Stomach (tissue), 8 donors: ENCODE measurements at regions not wholly inside any gene's neighbourhood (a gene's known extent, or its start where the extent isn't known, plus 50 kb on each side); places are given as distances from the start of the nearest gene placed in this dataset.

Experiments used
- DNase-seq, 2 donors: peaks; one replicate each; pipeline versions ENCODE4 v3.0.0 to v3.0.0-alpha.2; 2013 to 2019
- H3K27ac ChIP-seq, 5 donors: fragments of 200-600 bp in 4 of 5; sonication (generic) in 4 of 5; one replicate each; pipeline ENCODE4 v1.5.1; 2013 to 2019; ENCODE audit warnings: mild to moderate bottlenecking in 1 of 5, moderate library complexity in 1 of 5
- H3K27me3 ChIP-seq, 3 donors: fragments of 200-600 bp; sonication (generic); one replicate each; pipeline ENCODE4 v1.5.1; 2017 to 2019; ENCODE audit warnings: mixed run types in 1 of 3
- H3K36me3 ChIP-seq, 4 donors: fragments of 200-600 bp; sonication (generic); 1 replicate in 3 of 4; 2 replicates in 1 of 4; pipeline ENCODE4 v1.5.1; 2016 to 2019
- H3K4me1 ChIP-seq, 4 donors: fragments of 200-600 bp; sonication (generic); one replicate each; pipeline ENCODE4 v1.5.1; 2016 to 2019
- H3K4me3 ChIP-seq, 4 donors: fragments of 200-600 bp; sonication (generic) in 3 of 4; one replicate each; pipeline ENCODE4 v1.5.1; 2016 to 2019; ENCODE audit warnings: mild to moderate bottlenecking in 1 of 4
- H3K9me3 ChIP-seq, 4 donors: fragments of 200-600 bp; sonication (generic); one replicate each; pipeline ENCODE4 v1.5.1; 2016 to 2019
- CTCF ChIP-seq, 7 experiments: fragments of 450-650 bp in 4 of 7; fragments of 200-600 bp in 3 of 7; sonication (generic) in 3 of 7; IDR thresholded peaks; one replicate each; pipeline ENCODE4 v1.5.1; 2016 to 2019; ENCODE audit warnings: antibody characterized with exemption in 7 of 7, control low read depth in 2 of 7, mild to moderate bottlenecking in 1 of 7
- EP300 ChIP-seq: sonication (generic); formaldehyde crosslinking; IDR thresholded peaks from one replicate; pipeline ENCODE4 v1.6.1; 2017; ENCODE audit warnings: antibody characterized with exemption
- POLR2A ChIP-seq, 4 donors: fragments of 450-650 bp; IDR thresholded peaks; one replicate each; pipeline ENCODE4 v1.6.1; 2016; ENCODE audit warnings: antibody characterized with exemption in 4 of 4, control low read depth in 2 of 4, mild to moderate bottlenecking in 1 of 4, moderate library complexity in 1 of 4
- POLR2AphosphoS5 ChIP-seq, 3 donors: sonication (generic); formaldehyde crosslinking; IDR thresholded peaks; one replicate each; pipeline ENCODE4 v1.6.1; 2016; ENCODE audit warnings: antibody characterized with exemption in 3 of 3
- WGBS, 5 donors: extraction: QIAGEN DNeasy Blood & Tissue Kit in 3 of 5; methylation state at CpG; one replicate each; pipeline versions ENCODE4 v1.1.5 to v1.1.7; 2013 to 2018; 5-methylcytosine and 5-hydroxymethylcytosine counted together
- intact Hi-C: fragments of 100-400 bp; cut with DNase I; formaldehyde crosslinking; loops from one replicate; pipeline ENCODE4 v1.15.1; 2023; ENCODE audit warnings: low total_unique reads
- donor health status: healthy with polysubstance abuse.
- donor health status: Bipolar disorder and iron deficiency.
- donor health status: healthy.

GRCh38 chr3:102102394-102102793 lies 253.1 kb downstream of the NFKBIZ start:
- 22 to 55% (median 36%) methylated on average over 3 of the region's 3 CpGs for WGBS, 5 donors
- DNase-seq = no peak

GRCh38 chr3:102104033-102104432 lies 254.7 kb downstream of the NFKBIZ start:
- no peaks in the 10 kb centered on the region for H3K27me3 ChIP-seq

More at GRCh38 chr3:102102394-102102793, 253.1 kb downstream of the NFKBIZ start:
- intact Hi-C loops = no loop called here
- Histone ChIP-seq H3K36me3 (no peaks in the 10 kb centered on the region), H3K27me3 (no peaks in the 10 kb centered on the region), H3K27ac (no peak overlapping the region), H3K4me1 (peaks cover 0 to 3% (median 0%) of the 10 kb centered on the region in 4 donors), H3K4me3 (no peak overlapping the region), H3K9me3 (peaks cover 0 to 1% (median 0%) of the 10 kb centered on the region in 4 donors)
- TF ChIP-seq CTCF (IDR thresholded peaks at IDR 0.05) = no peak
- TF ChIP-seq POLR2AphosphoS5 (IDR thresholded peaks at IDR 0.05) = no peak
- no peak for TF ChIP-seq EP300
- TF ChIP-seq POLR2A (IDR thresholded peaks at IDR 0.05) = no peak

GRCh38 chr3:102105193-102105592 lies 255.9 kb downstream of the NFKBIZ start:
- Histone ChIP-seq H3K36me3 (no peaks in the 10 kb centered on the region), H3K27ac (no peak overlapping the region), H3K4me1 (peaks cover 0 to 4% (median 1%) of the 10 kb centered on the region in 4 donors), H3K27me3 (no peaks in the 10 kb centered on the region), H3K4me3 (no peak overlapping the region), H3K9me3 (peaks cover 0 to 6% (median 0%) of the 10 kb centered on the region in 4 donors)
- no peak for DNase-seq
- WGBS, 5 donors = 90 to 97% (median 94%) methylated on average over 5 of the region's 5 CpGs
- intact Hi-C loops = no loop called here
- TF ChIP-seq EP300 = no peak
- no peak for TF ChIP-seq POLR2A (IDR thresholded peaks at IDR 0.05)
- no peak for TF ChIP-seq POLR2AphosphoS5 (IDR thresholded peaks at IDR 0.05)
- no peak for TF ChIP-seq CTCF (IDR thresholded peaks at IDR 0.05)

More at GRCh38 chr3:102104033-102104432, 254.7 kb downstream of the NFKBIZ start:
- Histone ChIP-seq H3K36me3 (no peaks in the 10 kb centered on the region), H3K9me3 (peaks cover 0 to 6% (median 0%) of the 10 kb centered on the region in 4 donors), H3K4me1 (peaks cover 0 to 4% (median 1%) of the 10 kb centered on the region in 4 donors), H3K27ac (no peak overlapping the region), H3K4me3 (no peak overlapping the region)
- 50 to 63% (median 52%) methylated on average over 2 of the region's 2 CpGs for WGBS, 5 donors
- TF ChIP-seq EP300 = no peak
- no peak for TF ChIP-seq POLR2AphosphoS5 (IDR thresholded peaks at IDR 0.05)
- no peak for TF ChIP-seq POLR2A (IDR thresholded peaks at IDR 0.05)
- TF ChIP-seq CTCF (IDR thresholded peaks at IDR 0.05) = no peak
- no peak for DNase-seq
- intact Hi-C loops = no loop called here

DNA sequence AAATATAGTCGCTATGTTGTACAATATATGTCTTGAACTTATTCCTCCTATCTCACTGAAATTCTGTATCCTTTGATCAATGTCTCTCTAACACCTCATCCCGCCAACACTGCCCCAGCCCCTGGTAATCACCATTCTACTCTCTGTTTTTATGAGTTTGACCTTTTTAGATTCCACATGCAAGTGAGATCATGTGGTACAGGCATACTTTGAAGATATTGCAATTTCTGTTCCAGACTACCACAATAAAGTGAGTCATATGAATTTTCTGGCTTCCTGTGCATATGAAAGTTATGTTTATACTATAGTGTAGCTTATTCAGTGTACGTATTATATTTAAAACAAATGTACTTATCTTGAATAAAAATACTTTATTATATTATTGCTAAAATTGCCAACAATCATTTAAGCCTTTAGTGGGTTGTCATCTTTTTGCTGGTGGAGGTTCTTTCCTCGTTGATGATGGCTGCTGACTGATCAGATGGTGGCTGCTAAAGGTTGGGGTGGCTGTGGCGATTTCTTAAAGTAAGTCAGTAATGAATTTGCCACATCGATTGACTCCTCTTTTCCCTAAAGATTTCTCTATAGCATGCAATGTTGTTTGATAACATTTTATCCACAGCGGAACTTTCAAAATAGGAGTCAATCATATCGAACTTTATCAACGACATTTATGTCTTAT lies 257.2 kb downstream of the NFKBIZ start:
- H3K4me1 ChIP-seq = peaks cover 0 to 4% (median 1%) of the 10 kb centered on the region in 4 donors
- H3K27me3 ChIP-seq = no peaks in the 10 kb centered on the region
- no peak for TF ChIP-seq EP300
- no peak for TF ChIP-seq POLR2A (IDR thresholded peaks at IDR 0.05)
- TF ChIP-seq CTCF (IDR thresholded peaks at IDR 0.05) = no peak
- no peak for TF ChIP-seq POLR2AphosphoS5 (IDR thresholded peaks at IDR 0.05)
- H3K4me3 ChIP-seq = no peak overlapping the region
- H3K36me3 ChIP-seq = no peaks in the 10 kb centered on the region
- intact Hi-C loops = no loop called here
- H3K9me3 ChIP-seq = peaks cover 0 to 6% (median 0%) of the 10 kb centered on the region in 4 donors
- DNase-seq = no peak
- no peak overlapping the region for H3K27ac ChIP-seq
- WGBS, 5 donors = 89 to 94% (median 92%) methylated on average over 9 of the region's 9 CpGs
